ENCODE measurements at regions not wholly inside any gene's neighbourhood (a gene's known extent, or its start where the extent isn't known, plus 50 kb on each side); places are given as distances from the start of the nearest gene placed in this dataset.

- no peak for TF ChIP-seq CTCF (IDR thresholded peaks at IDR 0.05; ENCODE audit: low read depth, low read length)
- no peak overlapping the region for H3K4me3 ChIP-seq (ENCODE audit: low read depth, low read length)
Observed at GRCh38 chr6:170081556-170081955, 209.3 kb downstream of the DLL1 start.

GRCh38 chr6:170080828-170081371 is 210.0 kb downstream of the DLL1 start:
- no peak overlapping the region for H3K4me3 ChIP-seq (ENCODE audit: low read depth, low read length)
- no peak for TF ChIP-seq CTCF (IDR thresholded peaks at IDR 0.05; ENCODE audit: low read depth, low read length)

GRCh38 chr6:170080169-170080827 is 210.6 kb downstream of the DLL1 start:
- no peak overlapping the region for H3K4me3 ChIP-seq (ENCODE audit: low read depth, low read length)
- TF ChIP-seq CTCF (IDR thresholded peaks at IDR 0.05; ENCODE audit: low read depth, low read length) = no peak

GRCh38 chr6:170076466-170077165 is 214.3 kb downstream of the DLL1 start:
- no peak for TF ChIP-seq CTCF (IDR thresholded peaks at IDR 0.05; ENCODE audit: low read depth, low read length)
- no peak overlapping the region for H3K4me3 ChIP-seq (ENCODE audit: low read depth, low read length)

GRCh38 chr6:170075659-170076223 is 215.1 kb downstream of the DLL1 start:
- H3K4me3 ChIP-seq (ENCODE audit: low read depth, low read length) = no peak overlapping the region
- no peak for TF ChIP-seq CTCF (IDR thresholded peaks at IDR 0.05; ENCODE audit: low read depth, low read length)

GRCh38 chr6:170074907-170075306 is 216.0 kb downstream of the DLL1 start:
- no peak for TF ChIP-seq CTCF (IDR thresholded peaks at IDR 0.05; ENCODE audit: low read depth, low read length)
- H3K4me3 ChIP-seq (ENCODE audit: low read depth, low read length) = no peak overlapping the region

GRCh38 chr6:170074435-170074834 is 216.4 kb downstream of the DLL1 start:
- no peak for TF ChIP-seq CTCF (IDR thresholded peaks at IDR 0.05; ENCODE audit: low read depth, low read length)

More at GRCh38 chr6:170074435-170074834, 216.4 kb downstream of the DLL1 start:
- H3K4me3 ChIP-seq (ENCODE audit: low read depth, low read length) = no peak overlapping the region

Data from WI38 (cell line).